A549 (cell line): ENCODE measurements at regions not wholly inside any gene's neighbourhood (a gene's known extent, or its start where the extent isn't known, plus 50 kb on each side); places are given as distances from the start of the nearest gene placed in this dataset.
A peak's percentile ranks its signal among the peaks of the same experiment; 100 is the strongest.

Experiments
- ATAC-seq, 2 experiments: fragments of 200-7000 bp in 1 of 2; fragments of >200 bp in 1 of 2; cut with Nextera tagmentation in 1 of 2; cut with Tn5 transposase in 1 of 2; 3 replicates each; pipeline versions ENCODE4 v1.8.0 to v1.9.1; 2018 to 2020; ENCODE audit warnings: mild to moderate bottlenecking in 1 of 2, moderate library complexity in 1 of 2
- CTCF ChIA-PET: fragments of 300-600 bp; sonication (Branson Sonifier 250); formaldehyde crosslinking; extraction: SDS; loops from one replicate; lab custom pipeline; 2021; ENCODE audit warnings: antibody characterized with exemption, inconsistent platforms; lab: Yijun Ruan, JAX
- POLR2A ChIA-PET: fragments of 350-600 bp; formaldehyde crosslinking; extraction: SDS; loops from one replicate; lab custom pipeline; 2021; ENCODE audit warnings: antibody characterized with exemption, inconsistent platforms; lab: Yijun Ruan, JAX
- DNase-seq, 2 experiments: peaks; one replicate each; pipeline versions ENCODE4 v3.0.0 to v3.0.0-alpha.2; 2011 to 2016; ENCODE audit warnings: low read depth in 1 of 2, low spot score in 1 of 2
- FAIRE-seq: peaks from 2 replicates; lab custom pipeline; 2011; peaks lifted over from hg19 to GRCh38; lab: Jason Lieb, UNC
- H3K27ac ChIP-seq, 2 experiments: fragments of >200 bp; sonication (Bioruptor Twin); formaldehyde crosslinking; 3 replicates each; pipeline ENCODE4 v1.5.1; 2016 to 2017
- H3K4me1 ChIP-seq: fragments of >200 bp; sonication (Bioruptor Twin); formaldehyde crosslinking; 3 replicates; pipeline ENCODE4 v1.6.1; 2016
- H3K4me2 ChIP-seq: fragments of >200 bp; sonication (Bioruptor Twin); formaldehyde crosslinking; 3 replicates; pipeline ENCODE4 v1.6.1; 2016
- H3K4me3 ChIP-seq: fragments of >200 bp; sonication (Bioruptor Twin); formaldehyde crosslinking; 3 replicates; pipeline ENCODE4 v1.5.1; 2016
- H3K9me3 ChIP-seq: fragments of >200 bp; sonication (Bioruptor Twin); formaldehyde crosslinking; 3 replicates; pipeline ENCODE4 v1.6.1; 2016
- CEBPB ChIP-seq, 2 experiments: fragments of >200 bp in 1 of 2; sonication (Bioruptor Twin) in 1 of 2; formaldehyde crosslinking in 1 of 2; IDR thresholded peaks; 2 replicates each; pipeline ENCODE4 v1.6.1; 2012 to 2016
- FOSL2 ChIP-seq, 2 experiments: fragments of 450-650 bp in 1 of 2; fragments of >200 bp in 1 of 2; sonication (Bioruptor Twin) in 1 of 2; formaldehyde crosslinking; IDR thresholded peaks; 2 replicates each; pipeline versions ENCODE4 v1.5.0 to v1.6.1; 2016 to 2020; ENCODE audit warnings: mild to moderate bottlenecking in 1 of 2, moderate library complexity in 1 of 2
- GATA3 ChIP-seq: IDR thresholded peaks from 2 replicates; pipeline ENCODE4 v1.6.1; 2012; ENCODE audit warnings: borderline replicate concordance
- HDAC2 ChIP-seq: fragments of 200-600 bp; sonication (generic); IDR thresholded peaks from 2 replicates; pipeline ENCODE4 v1.6.1; 2016
- KDM5A ChIP-seq: fragments of 200-600 bp; sonication (generic); IDR thresholded peaks from 2 replicates; pipeline ENCODE4 v1.6.1; 2016; ENCODE audit warnings: antibody characterized with exemption, mild to moderate bottlenecking
- MYC ChIP-seq: IDR thresholded peaks from 2 replicates; pipeline ENCODE4 v1.6.1; 2012; ENCODE audit warnings: mild to moderate bottlenecking, inconsistent platforms, low read length, improper control_type of control experiment, borderline replicate concordance
- POLR2A ChIP-seq: IDR thresholded peaks from 2 replicates; pipeline ENCODE4 v1.6.1; 2012; ENCODE audit warnings: mild to moderate bottlenecking, low read length
- RCOR1 ChIP-seq: fragments of 150-350 bp; IDR thresholded peaks from 2 replicates; pipeline ENCODE4 v1.6.1; 2014; ENCODE audit warnings: antibody characterized with exemption, low read length, low read depth
- SMC3 ChIP-seq: fragments of >200 bp; sonication (Bioruptor Twin); formaldehyde crosslinking; IDR thresholded peaks from 3 replicates; pipeline ENCODE4 v1.6.1; 2018; ENCODE audit warnings: inconsistent platforms
- TP53 ChIP-seq: fragments of 250-450 bp; sonication (Bioruptor Pico); IDR thresholded peaks from 2 replicates; pipeline ENCODE4 v1.5.0; 2021; ENCODE audit warnings: mild to moderate bottlenecking, moderate library complexity
- WGBS: methylation state at CpG from one replicate; pipeline ENCODE4 v1.1.6; 2017; ENCODE audit errors: missing lambda C conversion rate; 5-methylcytosine and 5-hydroxymethylcytosine counted together
- TF ChIP-seq, protein P1 (sequence below): fragments of 150-350 bp; IDR thresholded peaks from 2 replicates; pipeline ENCODE4 v1.6.1; 2014; ENCODE audit warnings: low read depth, mild to moderate bottlenecking, low read length
- TF ChIP-seq, protein P2 (sequence below): fragments of >200 bp; sonication (Bioruptor Twin); formaldehyde crosslinking; IDR thresholded peaks from 3 replicates; pipeline ENCODE4 v1.5.1; 2016
- TF ChIP-seq, protein P3 (sequence below): IDR thresholded peaks from 2 replicates; pipeline ENCODE4 v1.6.1; 2012

- TF ChIP-seq CEBPB (IDR thresholded peaks at IDR 0.05) (no peak), TP53 (CRISPR knock-in tag) (no peak), MYC (no peak), POLR2A (no peak)
- TF ChIP-seq, protein P1, sequence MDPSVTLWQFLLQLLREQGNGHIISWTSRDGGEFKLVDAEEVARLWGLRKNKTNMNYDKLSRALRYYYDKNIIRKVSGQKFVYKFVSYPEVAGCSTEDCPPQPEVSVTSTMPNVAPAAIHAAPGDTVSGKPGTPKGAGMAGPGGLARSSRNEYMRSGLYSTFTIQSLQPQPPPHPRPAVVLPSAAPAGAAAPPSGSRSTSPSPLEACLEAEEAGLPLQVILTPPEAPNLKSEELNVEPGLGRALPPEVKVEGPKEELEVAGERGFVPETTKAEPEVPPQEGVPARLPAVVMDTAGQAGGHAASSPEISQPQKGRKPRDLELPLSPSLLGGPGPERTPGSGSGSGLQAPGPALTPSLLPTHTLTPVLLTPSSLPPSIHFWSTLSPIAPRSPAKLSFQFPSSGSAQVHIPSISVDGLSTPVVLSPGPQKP: no peak
- TF ChIP-seq, protein P2, sequence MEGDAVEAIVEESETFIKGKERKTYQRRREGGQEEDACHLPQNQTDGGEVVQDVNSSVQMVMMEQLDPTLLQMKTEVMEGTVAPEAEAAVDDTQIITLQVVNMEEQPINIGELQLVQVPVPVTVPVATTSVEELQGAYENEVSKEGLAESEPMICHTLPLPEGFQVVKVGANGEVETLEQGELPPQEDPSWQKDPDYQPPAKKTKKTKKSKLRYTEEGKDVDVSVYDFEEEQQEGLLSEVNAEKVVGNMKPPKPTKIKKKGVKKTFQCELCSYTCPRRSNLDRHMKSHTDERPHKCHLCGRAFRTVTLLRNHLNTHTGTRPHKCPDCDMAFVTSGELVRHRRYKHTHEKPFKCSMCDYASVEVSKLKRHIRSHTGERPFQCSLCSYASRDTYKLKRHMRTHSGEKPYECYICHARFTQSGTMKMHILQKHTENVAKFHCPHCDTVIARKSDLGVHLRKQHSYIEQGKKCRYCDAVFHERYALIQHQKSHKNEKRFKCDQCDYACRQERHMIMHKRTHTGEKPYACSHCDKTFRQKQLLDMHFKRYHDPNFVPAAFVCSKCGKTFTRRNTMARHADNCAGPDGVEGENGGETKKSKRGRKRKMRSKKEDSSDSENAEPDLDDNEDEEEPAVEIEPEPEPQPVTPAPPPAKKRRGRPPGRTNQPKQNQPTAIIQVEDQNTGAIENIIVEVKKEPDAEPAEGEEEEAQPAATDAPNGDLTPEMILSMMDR: no peak
- ChIA-PET CTCF (interaction anchor here (1.2 to 1.8 kb wide), 3 partner anchors 12 to 180 kb away, joined by 3 to 6 read pairs (median 5); no protein-coding TSS in a partner anchor), POLR2A (no interaction called here)
- peaks cover 23% of the 10 kb centered on the region for H3K9me3 ChIP-seq
- DNase-seq (no peak), ATAC-seq (no peak), FAIRE-seq (no peak)
- H3K4me3 ChIP-seq: no peak overlapping the region
- H3K4me1 ChIP-seq: peaks cover 18% of the 10 kb centered on the region
- no peak overlapping the region for H3K27ac ChIP-seq
- H3K4me2 ChIP-seq: no peak overlapping the region
Measured at GRCh38 chr2:61675204-61675603, 137.0 kb upstream of the XPO1 start.

- peaks cover 23% of the 10 kb centered on the region for H3K4me1 ChIP-seq
- H3K4me3 ChIP-seq: peak overlapping the region; percentile 30
- FAIRE-seq (peak; percentile 56), DNase-seq (no peak), ATAC-seq (peak; percentile 37 to 56; a peak in 4 of 6 replicates)
- H3K27ac ChIP-seq: peak overlapping the region; percentile 80 to 81
- WGBS: 22% methylated on average over 5 of the region's 5 CpGs
- CTCF ChIA-PET: interaction anchor here (0.8 to 4.6 kb wide), 6 partner anchors 11 to 536 kb away, joined by 3 to 24 read pairs (median 4); no protein-coding TSS in a partner anchor
- TF ChIP-seq HDAC2: no peak
- TF ChIP-seq, protein P3, sequence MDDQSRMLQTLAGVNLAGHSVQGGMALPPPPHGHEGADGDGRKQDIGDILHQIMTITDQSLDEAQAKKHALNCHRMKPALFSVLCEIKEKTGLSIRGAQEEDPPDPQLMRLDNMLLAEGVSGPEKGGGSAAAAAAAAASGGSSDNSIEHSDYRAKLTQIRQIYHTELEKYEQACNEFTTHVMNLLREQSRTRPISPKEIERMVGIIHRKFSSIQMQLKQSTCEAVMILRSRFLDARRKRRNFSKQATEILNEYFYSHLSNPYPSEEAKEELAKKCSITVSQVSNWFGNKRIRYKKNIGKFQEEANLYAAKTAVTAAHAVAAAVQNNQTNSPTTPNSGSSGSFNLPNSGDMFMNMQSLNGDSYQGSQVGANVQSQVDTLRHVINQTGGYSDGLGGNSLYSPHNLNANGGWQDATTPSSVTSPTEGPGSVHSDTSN: no peak
- no peak for TF ChIP-seq SMC3
- TF ChIP-seq CEBPB (IDR thresholded peaks at IDR 0.05): peak in 1 of 2 experiments; percentile 4; a peak in 1 of 4 replicates
- TF ChIP-seq, protein P1: no peak
- TF ChIP-seq RCOR1: no peak
- POLR2A ChIA-PET: interaction anchor here (0.6 to 1.7 kb wide), 5 partner anchors 92 to 916 kb away, joined by 3 to 23 read pairs (median 10); partner anchors contain the start of genes PAPOLG and XPO1
- H3K4me2 ChIP-seq: peak overlapping the region; percentile 90
- peaks cover 17% of the 10 kb centered on the region for H3K9me3 ChIP-seq
Measured at GRCh38 chr2:61671561-61672315, 133.6 kb upstream of the XPO1 start.

GRCh38 chr2:61670591-61671501, 132.7 kb upstream of the XPO1 start:
- 1% methylated on average over 3 of the region's 3 CpGs for WGBS
- Histone ChIP-seq H3K27ac (peak overlapping the region; percentile 80 to 81), H3K4me2 (peak overlapping the region; percentile 90), H3K9me3 (peaks cover 17% of the 10 kb centered on the region), H3K4me3 (peak overlapping the region; percentile 30), H3K4me1 (peaks cover 23% of the 10 kb centered on the region)
- ChIA-PET CTCF (interaction anchor here (0.8 to 4.6 kb wide), 9 partner anchors 9 to 535 kb away, joined by 3 to 24 read pairs (median 3); no protein-coding TSS in a partner anchor), POLR2A (interaction anchor here (0.6 to 1.7 kb wide), 7 partner anchors 13 to 915 kb away, joined by 3 to 23 read pairs (median 3); partner anchors contain the start of genes PAPOLG and XPO1)
- ATAC-seq: peak; percentile 85
- DNase-seq: peak; percentile 42 to 72
- TF ChIP-seq KDM5A (no peak), GATA3 (peak; percentile 5; the same call in 1 of the 2 replicates), HDAC2 (no peak), FOSL2 (IDR thresholded peaks at IDR 0.05) (no peak), FOSL2 (CRISPR knock-in tag; IDR thresholded peaks at IDR 0.05) (peak; percentile 45)
- peak; percentile 92 for FAIRE-seq
